HG02870 (cell line): ENCODE measurements at regions not wholly inside any gene's neighbourhood (a gene's known extent, or its start where the extent isn't known, plus 50 kb on each side); places are given as distances from the start of the nearest gene placed in this dataset.
A peak's percentile ranks its signal among the peaks of the same experiment; 100 is the strongest.

Experiments used
- ATAC-seq: cut with Tn5 transposase; IDR thresholded peaks from one replicate; pipeline ENCODE4 v1.9.1; 2021; ENCODE audit warnings: mild to moderate bottlenecking, moderate library complexity; ENCODE audit not compliant: unreplicated experiment

DNA sequence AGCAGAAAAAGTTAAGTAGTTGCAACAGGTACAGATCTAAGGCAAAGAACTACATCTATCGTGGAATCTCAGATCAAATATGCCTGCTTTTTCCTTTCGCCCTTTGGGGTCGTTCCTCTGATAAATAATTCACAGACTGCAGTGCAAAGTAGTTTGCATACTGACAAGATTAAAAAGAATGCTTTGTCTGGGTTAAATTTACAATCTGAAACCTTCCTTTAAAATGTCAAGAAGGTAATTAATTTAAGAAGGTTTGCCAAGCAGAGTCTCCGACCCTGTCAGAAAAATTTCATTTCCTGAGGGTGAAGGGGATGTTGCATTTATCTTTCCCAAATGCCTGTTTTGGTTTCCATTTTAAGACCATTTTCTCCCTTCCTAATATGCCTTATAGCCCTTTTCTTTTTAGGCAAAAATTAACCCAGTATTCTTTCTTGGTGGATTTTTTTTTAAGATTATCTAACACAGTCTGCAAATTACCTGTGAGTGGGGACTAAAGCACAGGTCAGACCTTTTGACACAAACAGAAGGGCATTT is 406.9 kb downstream of the LRIG3 start:
- ATAC-seq, result no peak

DNA sequence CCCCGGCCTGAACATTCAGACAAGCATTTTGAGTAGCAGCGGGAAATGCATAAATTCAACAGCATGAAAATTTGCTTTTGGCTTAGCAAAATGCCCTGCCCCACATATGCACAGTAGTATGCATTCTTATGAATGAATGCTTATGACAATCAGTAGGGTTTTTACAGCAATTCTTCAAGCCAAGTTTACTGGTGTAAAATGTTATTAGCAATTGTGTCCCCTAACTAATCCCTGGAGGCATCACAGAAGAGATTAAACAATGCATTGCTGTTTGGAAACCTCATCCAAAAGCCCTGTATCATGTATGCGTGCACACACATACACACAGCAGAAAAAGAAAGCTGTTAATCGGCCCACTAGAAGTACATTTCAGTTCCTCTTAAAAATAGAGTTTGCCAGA is 406.5 kb downstream of the LRIG3 start:
- ATAC-seq, result no peak

DNA sequence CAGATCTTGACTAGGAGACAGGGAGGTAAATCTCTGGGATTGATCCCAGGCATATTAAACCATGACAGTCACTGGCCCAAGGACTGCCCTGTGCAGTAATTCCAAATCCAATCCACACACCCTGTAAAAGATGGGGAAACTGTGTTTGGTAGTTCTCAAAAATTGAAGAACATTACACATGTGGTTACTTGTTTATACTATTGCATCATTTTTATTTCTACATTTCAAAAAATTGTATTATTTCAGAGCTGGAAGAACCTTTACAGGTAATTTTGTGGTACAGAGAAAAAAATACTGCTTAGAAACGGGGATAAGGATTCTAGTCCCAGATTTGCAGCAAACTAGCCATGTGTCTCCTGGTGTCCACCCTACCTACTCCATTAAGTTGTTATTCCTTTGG is 400.5 kb downstream of the LRIG3 start:
- ATAC-seq, result no peak

DNA sequence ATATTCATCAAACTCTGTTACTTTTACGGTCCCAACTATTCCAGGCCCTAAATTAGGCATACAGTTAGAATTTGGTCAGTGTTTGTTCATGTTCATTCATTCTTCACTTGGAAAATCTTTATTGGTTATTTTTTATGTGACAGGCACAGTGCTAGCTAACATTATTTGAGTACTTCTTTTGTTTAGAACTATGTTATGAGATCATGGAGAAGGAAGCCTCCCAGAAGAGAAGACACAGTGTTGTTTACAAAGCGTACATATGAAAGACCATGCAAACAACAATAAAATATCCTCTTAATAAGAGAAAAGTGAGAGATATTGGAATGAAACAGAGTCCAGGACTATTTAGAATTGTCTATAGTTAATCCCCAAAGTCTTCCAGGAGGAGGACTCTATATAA is 399.2 kb downstream of the LRIG3 start:
- no peak for ATAC-seq

DNA sequence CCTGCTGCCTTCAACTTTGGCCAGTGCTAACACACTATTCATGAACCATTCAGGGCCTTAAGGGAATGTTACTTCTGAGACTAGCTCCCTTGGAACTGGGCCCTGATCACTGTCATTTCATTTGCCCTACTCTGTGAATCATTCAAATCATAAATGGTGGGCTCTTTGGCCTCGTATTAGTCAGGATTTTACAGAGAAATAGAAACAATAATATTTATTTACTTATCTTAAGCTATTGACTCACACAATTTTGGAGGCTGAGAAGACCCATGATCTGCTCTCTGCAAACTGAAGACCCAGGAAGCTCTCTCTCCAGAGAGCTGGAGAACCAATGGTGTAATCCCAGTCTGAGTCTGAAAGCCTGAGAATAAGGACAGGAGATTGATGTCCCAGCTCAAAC is 398.5 kb downstream of the LRIG3 start:
- no peak for ATAC-seq

DNA sequence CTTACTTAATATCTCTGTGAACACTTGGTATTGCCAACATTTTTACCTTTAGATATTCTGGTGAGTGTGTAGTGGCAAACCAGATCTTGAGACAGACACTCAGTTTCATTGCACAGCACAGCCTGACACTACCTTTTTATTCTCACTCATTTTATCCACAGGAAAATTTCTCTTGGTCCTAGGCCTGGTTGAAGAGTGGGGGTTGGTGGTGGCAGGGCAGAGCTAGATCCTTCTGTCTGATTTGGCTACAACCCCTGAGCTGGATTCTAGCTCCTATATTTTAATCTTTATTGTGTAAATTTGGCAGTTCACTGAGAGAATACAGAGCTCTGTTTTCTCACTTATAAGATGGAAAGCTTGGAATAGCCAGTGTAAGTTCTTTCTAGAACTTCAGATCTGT is 396.9 kb downstream of the LRIG3 start:
- ATAC-seq, result no peak

DNA sequence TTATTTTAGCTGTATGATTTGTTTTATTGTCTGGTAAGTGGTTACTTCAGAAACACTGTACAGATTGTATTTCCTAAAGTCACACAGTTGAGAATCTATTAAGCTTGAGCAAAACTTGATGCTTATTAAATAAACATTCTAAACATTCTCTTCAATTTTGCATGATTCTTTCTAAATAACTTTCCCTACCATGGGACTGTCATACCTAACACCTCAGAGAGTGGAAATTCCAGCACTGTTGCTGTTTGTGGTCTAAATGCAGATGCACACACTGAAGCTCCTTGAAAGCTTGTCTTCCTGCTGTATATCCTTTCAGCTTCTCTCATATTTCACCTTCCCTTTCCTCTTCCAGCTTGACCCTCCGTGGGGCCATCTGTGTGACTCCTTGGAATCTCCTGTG is 392.0 kb downstream of the LRIG3 start:
- ATAC-seq, result no peak

DNA sequence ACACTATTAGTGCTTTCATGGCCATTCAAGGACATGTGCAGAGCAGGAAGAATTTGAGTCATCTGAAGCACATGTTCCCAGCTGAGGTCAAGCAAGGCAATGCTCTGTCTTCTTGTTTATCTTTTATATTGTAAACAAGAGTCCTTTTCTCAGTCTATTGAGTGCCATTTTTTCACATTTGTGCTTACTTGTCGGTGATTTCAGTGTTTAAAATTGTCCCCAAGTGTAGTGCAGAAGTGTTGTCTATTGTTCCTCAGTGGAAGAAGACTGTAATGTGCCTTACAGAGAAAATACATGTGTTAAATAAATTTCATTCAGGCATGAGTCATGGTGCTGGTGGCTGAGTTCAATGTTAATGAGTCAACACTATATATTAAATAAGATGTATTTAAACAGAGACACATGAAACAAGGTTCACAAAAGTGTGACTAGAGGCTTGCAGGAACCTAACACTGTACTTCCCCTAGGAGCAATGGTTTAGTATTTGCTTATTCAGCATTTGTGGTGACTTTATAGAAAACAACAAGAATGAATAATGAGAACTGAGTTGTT is 391.1 kb downstream of the LRIG3 start:
- ATAC-seq, result no peak

DNA sequence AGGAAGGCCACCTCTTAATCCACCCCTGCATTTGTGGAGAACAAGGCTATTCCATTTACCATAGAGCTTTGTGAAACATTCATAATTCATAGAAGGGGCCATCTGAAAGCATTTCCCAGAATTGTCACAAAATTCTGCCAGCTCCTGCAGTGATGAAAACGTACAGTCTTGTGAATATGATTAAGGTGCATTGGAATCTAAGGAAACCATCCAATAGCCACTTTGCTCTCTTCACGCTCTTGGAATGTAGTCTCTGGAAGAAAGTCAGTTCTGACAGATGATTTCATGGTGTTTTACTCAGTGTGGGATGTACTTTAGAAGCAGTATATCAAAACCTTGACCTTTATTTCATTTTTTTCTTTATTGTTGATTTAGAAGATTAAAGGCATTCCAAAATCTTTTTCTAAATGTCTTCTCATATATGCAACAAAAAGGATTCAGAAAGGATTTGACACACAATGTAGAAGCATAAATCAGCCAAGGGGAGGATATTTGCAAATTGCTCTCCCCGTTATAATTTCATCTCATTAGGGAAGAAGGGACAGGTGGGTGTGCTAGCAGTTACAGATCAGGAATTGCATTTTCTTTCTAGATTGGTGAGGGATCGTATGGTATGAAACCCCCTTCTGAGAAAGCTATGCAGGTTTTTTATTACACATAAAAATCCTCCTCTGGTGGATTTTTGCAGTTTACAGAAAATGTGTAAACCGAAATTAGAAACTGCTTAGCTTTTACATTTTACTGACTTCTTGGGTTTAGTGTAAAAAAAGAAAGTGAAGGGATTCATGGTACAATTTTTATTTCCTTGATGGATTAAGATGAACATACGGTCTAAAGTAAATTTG is 390.2 kb downstream of the LRIG3 start:
- ATAC-seq, result no peak

DNA sequence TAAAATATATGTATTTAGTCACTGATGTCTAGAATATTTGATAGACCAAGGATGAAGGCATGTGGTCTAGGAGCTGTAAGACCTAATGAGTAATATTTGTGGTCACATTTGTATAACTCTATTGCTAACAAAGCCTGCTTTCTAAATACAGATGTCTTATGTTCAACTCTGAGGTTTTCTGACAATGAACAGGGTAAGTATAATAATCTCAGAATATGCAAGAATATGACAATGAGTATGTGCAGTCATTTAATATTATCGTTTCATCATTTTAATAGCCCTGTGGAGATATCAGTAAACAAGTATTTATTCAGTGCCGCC is 389.6 kb downstream of the LRIG3 start:
- ATAC-seq, result no peak

DNA sequence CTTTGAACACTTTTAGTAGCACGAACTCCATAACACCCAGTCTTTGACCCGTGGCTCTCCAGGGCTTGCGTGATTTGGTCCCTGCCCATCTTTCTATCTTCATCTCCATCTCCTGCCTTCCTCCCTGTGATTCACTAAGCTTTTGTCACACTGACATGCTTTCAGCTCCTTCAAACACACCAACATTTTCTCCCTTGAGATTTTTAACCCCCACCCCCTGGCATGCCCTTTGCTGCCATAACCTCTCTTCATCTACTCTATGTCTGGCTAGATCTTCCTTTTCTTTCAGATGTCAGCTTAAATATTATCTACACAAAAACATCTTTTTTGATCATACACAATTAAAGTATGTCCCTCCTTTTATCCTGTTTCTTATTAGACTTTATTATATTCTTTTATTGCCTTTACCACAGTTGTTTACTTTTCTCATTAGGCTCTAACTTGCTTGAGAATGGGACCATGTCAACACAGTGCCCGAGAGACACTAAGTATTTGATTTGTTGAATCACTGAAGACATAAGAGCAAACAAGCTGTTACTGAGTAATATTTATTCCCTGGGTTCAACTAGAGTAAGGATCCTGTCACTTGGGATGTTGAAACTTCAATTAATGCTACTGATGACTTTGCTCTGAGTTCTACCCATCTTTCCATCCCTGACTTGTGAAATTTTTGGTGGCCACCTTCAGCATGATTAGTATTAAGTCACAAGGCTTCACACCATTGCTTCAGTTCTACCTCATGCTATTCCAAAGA is 387.3 kb downstream of the LRIG3 start:
- ATAC-seq, result no peak

DNA sequence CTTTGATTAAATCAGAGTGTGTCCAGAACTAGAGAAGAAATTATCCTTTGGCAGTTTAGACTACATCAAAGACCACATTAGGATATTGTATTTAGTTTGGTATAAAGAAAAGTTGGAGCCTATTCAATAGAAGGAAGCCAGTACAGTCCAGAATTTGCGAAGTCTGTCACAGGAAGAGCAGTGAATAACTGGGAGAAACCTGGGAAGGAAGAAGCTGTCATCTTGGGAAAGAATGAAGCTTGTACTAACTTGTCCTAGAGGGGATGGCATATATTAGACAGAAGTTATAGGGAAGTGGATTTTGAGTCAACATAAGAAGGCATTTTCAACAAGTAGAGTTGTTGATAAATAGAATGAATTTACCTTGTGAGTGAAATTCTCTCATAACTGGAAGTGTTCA is 386.7 kb downstream of the LRIG3 start:
- no peak for ATAC-seq

DNA sequence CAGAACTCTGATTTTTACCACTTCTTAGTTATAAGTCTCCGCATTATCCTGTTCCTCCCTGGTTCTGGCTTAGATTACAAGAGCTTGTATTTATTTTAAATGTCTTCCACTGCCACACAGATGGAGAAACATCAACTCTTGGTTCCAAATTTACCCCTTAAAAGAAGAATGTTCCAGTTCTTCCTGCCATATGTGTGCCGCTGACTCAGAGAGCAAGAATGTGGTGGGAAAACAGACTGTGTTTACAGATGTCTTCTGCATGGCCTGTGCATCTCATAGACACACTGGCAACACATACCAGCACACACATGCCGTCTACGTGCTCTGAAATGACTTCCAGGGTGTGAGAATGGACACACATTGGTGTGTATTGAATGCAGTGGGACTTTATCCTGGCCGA is 383.0 kb downstream of the LRIG3 start:
- ATAC-seq, result no peak

DNA sequence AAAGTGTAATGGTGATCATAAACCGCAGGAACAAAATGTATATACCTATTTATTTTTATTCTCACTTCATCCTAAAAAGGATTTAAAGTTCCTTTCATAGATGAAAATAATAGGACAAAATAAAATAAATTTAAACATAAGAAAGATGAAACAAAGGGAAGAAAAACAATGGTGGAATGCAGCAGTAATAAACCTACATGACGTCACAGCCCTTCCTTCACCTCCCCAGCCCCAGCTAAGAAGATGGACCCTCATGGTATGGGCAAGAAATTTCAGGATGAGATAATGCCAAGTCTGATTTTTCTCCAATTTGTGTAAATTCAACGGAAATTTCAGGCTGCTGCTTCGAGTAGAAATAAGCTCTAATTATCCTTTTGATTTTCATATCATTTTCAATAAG is 381.0 kb downstream of the LRIG3 start:
- no peak for ATAC-seq

DNA sequence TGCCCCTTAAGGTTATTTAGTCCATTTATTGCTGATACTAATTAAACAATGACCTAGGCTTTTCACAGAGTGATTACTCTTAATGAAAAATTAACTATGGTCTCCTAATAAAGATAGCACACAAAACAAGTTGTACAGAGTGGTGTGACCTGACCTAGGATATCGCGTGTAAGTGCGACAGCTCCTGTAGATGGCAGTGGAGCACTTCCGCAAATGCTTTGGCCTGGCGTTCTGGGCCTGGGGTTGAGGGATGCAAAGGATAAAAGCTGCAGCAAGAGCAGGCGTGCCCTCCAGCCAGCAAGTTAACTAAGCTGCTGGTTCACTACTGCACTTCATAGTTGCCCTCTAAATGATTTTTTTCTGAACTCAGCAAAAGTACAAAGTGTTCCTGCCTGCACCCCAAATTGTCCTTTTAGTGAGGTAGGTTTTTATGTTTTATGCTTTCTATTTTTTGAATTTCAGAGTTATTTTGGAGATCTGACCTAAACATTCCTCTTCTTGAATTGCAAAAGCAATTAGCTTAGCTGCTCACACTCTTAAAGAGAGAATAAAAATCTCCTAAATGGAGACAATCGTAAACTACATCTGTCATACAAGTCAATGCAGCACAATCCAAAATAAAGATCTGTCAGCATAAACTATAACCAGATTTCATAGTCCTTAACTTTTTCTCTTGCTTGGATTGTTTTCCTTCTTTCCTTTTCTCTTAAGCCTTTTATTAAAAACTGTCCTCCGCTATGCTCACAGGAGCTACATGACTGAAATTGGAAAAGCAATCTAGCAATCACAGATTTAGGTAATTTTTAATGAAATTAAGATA is 379.6 kb downstream of the LRIG3 start:
- ATAC-seq, result peak; percentile 85

DNA sequence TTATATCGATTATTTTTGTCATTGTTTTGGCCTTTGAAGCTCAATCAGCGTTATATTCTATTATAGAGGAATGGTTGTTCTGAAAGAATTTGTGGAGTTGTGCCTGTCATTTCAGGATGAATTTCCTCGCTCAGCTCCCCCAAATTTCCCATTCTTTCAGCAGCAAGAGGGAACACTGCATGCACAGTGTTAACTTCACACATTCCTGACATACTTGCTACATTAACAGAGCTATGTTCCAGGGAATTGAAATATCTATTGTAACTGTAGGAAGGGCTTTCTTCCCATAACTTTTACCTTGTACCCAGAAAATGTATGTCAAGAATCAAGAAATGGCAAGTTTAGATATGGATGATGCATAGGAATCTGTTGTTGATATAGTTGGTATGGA is 379.0 kb downstream of the LRIG3 start:
- no peak for ATAC-seq

DNA sequence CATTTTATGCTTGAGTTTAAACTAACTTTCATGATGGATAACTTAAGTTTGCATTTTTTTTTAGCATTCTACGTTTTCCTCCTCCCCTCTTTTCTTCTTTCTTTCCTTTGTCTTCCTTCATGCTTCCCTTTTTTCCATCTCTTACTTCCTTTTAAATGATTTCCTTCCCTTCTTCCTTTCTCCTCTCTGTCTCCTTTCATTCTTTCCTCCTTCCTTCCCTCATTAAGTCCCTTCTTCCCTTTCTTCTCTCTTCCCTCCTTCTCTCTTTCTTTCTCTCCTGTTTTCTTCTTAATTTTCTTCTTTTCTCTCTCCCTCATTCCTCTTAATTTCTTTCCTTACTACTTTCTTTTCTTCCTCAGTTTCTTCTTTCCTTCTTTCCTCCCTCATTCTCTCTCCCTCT is 376.0 kb downstream of the LRIG3 start:
- no peak for ATAC-seq

DNA sequence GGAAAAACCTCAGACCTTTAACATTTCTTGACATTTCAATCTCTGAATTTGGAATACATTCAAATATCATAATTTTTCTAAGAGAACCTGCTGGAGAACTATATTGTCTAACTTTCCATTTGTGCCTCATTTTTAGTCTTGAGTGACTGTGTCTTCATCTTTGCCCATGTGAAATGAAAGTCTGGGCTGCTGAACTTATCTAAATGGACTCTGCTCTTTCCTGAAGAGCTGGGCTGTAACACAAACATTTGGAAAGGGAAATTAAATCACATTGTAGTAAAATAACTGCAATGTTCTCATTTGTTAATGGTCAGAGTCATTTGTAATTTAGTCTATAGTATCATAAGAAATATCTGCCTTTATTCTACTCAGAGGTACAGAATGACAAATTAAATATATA is 373.1 kb downstream of the LRIG3 start:
- no peak for ATAC-seq

DNA sequence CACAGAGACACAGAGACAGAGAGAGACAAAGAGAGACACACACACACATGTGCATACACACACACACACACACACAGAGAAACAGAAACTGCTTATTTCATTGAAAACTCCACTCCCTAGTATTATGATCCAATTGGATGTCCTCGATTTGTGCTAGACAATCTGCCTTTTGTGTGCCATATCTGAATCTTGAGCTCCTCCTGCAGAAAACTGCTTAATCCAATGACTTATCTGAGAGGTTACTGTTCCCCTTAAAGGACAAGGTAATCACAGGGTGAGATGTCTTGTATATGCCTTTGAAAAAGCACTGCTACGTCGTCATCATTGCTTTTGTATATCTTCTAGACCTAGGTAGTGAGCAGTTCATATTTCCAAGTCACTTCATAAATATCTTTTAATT is 371.5 kb downstream of the LRIG3 start:
- no peak for ATAC-seq

DNA sequence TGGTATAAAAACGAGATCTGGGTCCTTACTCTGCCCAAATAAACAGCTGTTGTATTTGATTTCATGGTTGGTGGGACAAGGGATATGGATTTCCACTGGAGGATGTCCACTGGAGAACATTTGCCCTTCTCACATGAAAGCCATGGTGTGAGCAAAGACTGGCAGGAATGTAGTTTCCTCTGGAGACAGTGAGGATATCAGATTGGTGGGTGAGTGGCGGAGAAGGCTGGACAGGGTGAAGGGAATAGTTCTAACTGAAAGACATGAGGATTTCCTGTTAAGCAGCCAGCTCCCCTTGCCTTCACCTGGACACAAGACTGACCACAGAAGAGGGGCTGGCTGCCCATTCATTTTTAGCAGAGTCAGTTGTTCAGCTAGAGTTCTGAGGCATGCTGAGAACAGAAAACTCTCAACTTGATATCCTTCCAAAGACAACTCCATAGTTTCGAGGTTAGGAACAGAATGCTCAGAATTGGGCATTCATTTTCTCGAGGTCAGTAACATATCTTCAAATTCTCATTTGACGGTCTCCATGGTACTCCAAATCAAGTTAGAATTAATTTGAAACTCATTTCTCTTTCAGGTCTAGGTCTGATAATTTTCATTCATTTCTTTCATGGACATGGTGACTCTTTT is 365.7 kb downstream of the LRIG3 start:
- no peak for ATAC-seq

DNA sequence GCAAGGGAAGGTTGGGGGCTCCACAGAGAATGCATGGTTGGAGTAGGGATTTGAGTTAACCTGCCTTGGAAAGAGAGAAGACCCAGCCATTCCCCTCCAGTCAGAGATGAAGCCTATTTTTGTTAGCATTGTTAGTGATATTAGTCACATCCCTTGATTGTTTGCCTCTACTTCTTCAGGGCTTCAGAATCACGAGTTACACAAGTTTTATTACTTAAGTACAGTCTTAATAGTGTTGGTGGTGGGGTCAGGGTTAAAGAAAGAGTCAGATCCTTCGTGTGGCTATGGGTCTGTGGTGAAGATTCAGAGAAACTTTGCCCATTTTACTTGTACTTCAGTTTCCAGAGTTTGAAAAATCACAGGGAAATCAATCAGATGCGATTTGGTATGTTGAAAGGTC is 363.1 kb downstream of the LRIG3 start:
- no peak for ATAC-seq
